ENCODE measurements at regions not wholly inside any gene's neighbourhood (a gene's known extent, or its start where the extent isn't known, plus 50 kb on each side); places are given as distances from the start of the nearest gene placed in this dataset.

- TF ChIP-seq CTCF (conservative IDR thresholded peaks at IDR 0.05 in 1 of 2, IDR thresholded peaks at IDR 0.05 in 1 of 2; ENCODE audit: low read depth in 1 of 2, low read length in 2 of 2) (no peak), EZH2 (IDR thresholded peaks at IDR 0.05; ENCODE audit: low read length, missing control alignments) (no peak)
These were observed 341.3 kb upstream of the SEMA3C start for GRCh38 chr7:81260152-81260551.

Measured in fibroblast of lung (primary cell).